Vagina (tissue), 2 donors: ENCODE measurements at regions not wholly inside any gene's neighbourhood (a gene's known extent, or its start where the extent isn't known, plus 50 kb on each side); places are given as distances from the start of the nearest gene placed in this dataset.

Source experiments
- POLR2A ChIP-seq, 2 donors: fragments of 450-650 bp; IDR thresholded peaks; one replicate each; pipeline ENCODE4 v1.6.1; 2017; ENCODE audit warnings: antibody characterized with exemption in 2 of 2, mild to moderate bottlenecking in 2 of 2, moderate library complexity in 2 of 2
- TF ChIP-seq, protein P1 (sequence below), 3 experiments: fragments of 450-650 bp in 2 of 3; fragments of 200-600 bp in 1 of 3; sonication (generic) in 1 of 3; IDR thresholded peaks; one replicate each; pipeline ENCODE4 v1.5.1; 2017 to 2019; ENCODE audit warnings: antibody characterized with exemption in 3 of 3, mild to moderate bottlenecking in 2 of 3, moderate library complexity in 2 of 3

DNA sequence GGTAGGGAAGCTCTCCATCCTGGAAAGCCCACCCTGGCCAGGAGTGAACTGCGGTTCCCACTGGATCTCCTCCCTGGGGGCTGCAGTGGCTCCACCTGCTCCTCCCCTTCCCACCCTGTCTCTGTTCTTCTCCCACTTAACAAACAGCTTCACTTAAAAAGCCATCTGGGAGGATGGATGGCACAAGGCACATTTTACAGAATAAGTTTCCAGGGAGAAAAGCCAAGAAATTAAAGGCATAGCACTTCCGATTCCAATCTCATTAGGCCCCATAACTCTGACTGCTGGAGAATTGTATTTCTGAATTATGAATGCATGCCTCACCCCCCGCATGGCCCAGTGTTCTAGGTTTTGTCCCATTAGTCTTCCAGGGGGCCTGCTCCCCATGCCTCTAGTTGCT lies 718.3 kb downstream of the PTPRU start:
- TF ChIP-seq, protein P1, sequence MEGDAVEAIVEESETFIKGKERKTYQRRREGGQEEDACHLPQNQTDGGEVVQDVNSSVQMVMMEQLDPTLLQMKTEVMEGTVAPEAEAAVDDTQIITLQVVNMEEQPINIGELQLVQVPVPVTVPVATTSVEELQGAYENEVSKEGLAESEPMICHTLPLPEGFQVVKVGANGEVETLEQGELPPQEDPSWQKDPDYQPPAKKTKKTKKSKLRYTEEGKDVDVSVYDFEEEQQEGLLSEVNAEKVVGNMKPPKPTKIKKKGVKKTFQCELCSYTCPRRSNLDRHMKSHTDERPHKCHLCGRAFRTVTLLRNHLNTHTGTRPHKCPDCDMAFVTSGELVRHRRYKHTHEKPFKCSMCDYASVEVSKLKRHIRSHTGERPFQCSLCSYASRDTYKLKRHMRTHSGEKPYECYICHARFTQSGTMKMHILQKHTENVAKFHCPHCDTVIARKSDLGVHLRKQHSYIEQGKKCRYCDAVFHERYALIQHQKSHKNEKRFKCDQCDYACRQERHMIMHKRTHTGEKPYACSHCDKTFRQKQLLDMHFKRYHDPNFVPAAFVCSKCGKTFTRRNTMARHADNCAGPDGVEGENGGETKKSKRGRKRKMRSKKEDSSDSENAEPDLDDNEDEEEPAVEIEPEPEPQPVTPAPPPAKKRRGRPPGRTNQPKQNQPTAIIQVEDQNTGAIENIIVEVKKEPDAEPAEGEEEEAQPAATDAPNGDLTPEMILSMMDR (IDR thresholded peaks at IDR 0.05) = no peak
- TF ChIP-seq POLR2A (IDR thresholded peaks at IDR 0.05) = no peak
